Hepatocyte (in vitro differentiated cells): ENCODE measurements at regions not wholly inside any gene's neighbourhood (a gene's known extent, or its start where the extent isn't known, plus 50 kb on each side); places are given as distances from the start of the nearest gene placed in this dataset.

Experiments
- CTCF ChIP-seq: fragments of 200-600 bp; sonication (generic); IDR thresholded peaks from 2 replicates; pipeline ENCODE4 v1.5.1; 2016; ENCODE audit warnings: antibody characterized with exemption, mild to moderate bottlenecking; ENCODE audit not compliant: poor library complexity
- EZH2 ChIP-seq: fragments of 200-600 bp; sonication (generic); IDR thresholded peaks from 2 replicates; pipeline ENCODE4 v1.6.1; 2016; ENCODE audit warnings: antibody characterized with exemption, mild to moderate bottlenecking, borderline replicate concordance
- EZH2phosphoT487 ChIP-seq: fragments of 200-600 bp; sonication (generic); IDR thresholded peaks from one replicate; pipeline ENCODE4 v1.6.1; 2018; ENCODE audit warnings: antibody characterized with exemption, mild to moderate bottlenecking, low read depth, moderate library complexity; ENCODE audit not compliant: unreplicated experiment, severe bottlenecking

- TF ChIP-seq CTCF (no peak), EZH2 (no peak), EZH2phosphoT487 (no peak)
These were observed 641.8 kb downstream of the MATN1 start for GRCh38 chr1:30081379-30082102.
